ENCODE measurements at regions not wholly inside any gene's neighbourhood (a gene's known extent, or its start where the extent isn't known, plus 50 kb on each side); places are given as distances from the start of the nearest gene placed in this dataset.

- no peak overlapping the region for H3K4me3 ChIP-seq (ENCODE audit: low read depth, low read length)
- DNase-seq (ENCODE audit: low read depth) = no peak
- no peak for TF ChIP-seq CTCF (IDR thresholded peaks at IDR 0.05; ENCODE audit: control insufficient read depth, extremely low read depth, insufficient read depth)
Observed at GRCh38 chr4:27087306-27088045, 226.8 kb downstream of the STIM2 start.

GRCh38 chr4:27088491-27088890 lies 227.8 kb downstream of the STIM2 start:
- TF ChIP-seq CTCF (IDR thresholded peaks at IDR 0.05; ENCODE audit: control insufficient read depth, extremely low read depth, insufficient read depth) = no peak
- DNase-seq (ENCODE audit: low read depth) = no peak
- H3K4me3 ChIP-seq (ENCODE audit: low read depth, low read length) = no peak overlapping the region

- TF ChIP-seq CTCF (IDR thresholded peaks at IDR 0.05; ENCODE audit: control insufficient read depth, extremely low read depth, insufficient read depth) = no peak
- H3K4me3 ChIP-seq (ENCODE audit: low read depth, low read length) = no peak overlapping the region
- no peak for DNase-seq (ENCODE audit: low read depth)
Observed at GRCh38 chr4:27089186-27089585, 228.5 kb downstream of the STIM2 start.

- DNase-seq (ENCODE audit: low read depth) = no peak
- no peak overlapping the region for H3K4me3 ChIP-seq (ENCODE audit: low read depth, low read length)
- TF ChIP-seq CTCF (IDR thresholded peaks at IDR 0.05; ENCODE audit: control insufficient read depth, extremely low read depth, insufficient read depth) = no peak
Observed at GRCh38 chr4:27090406-27090805, 229.8 kb downstream of the STIM2 start.

GRCh38 chr4:27094224-27094623 lies 233.6 kb downstream of the STIM2 start:
- no peak for DNase-seq (ENCODE audit: low read depth)
- no peak for TF ChIP-seq CTCF (IDR thresholded peaks at IDR 0.05; ENCODE audit: control insufficient read depth, extremely low read depth, insufficient read depth)
- no peak overlapping the region for H3K4me3 ChIP-seq (ENCODE audit: low read depth, low read length)

GRCh38 chr4:27094783-27095182 lies 234.1 kb downstream of the STIM2 start:
- DNase-seq (ENCODE audit: low read depth) = peak; percentile 98
- no peak overlapping the region for H3K4me3 ChIP-seq (ENCODE audit: low read depth, low read length)
- no peak for TF ChIP-seq CTCF (IDR thresholded peaks at IDR 0.05; ENCODE audit: control insufficient read depth, extremely low read depth, insufficient read depth)

All from LNCaP clone FGC (cell line).